Right atrium auricular region (tissue), 2 donors: ENCODE measurements at regions not wholly inside any gene's neighbourhood (a gene's known extent, or its start where the extent isn't known, plus 50 kb on each side); places are given as distances from the start of the nearest gene placed in this dataset.
"Not testable (repeated sequence)": the region's sequence is repeated elsewhere in the genome, so short reads cannot be mapped to it uniquely, and the experiment has no call there.

ENCODE experiments used
- DNase-seq: peaks from one replicate; pipeline ENCODE4 v3.0.0-alpha.2; 2019; ENCODE audit warnings: low spot score
- H3K27ac ChIP-seq, 2 donors: fragments of 200-600 bp; sonication (generic); 1 replicate in 1 of 2; 2 replicates in 1 of 2; pipeline ENCODE4 v1.5.1; 2016 to 2019
- H3K27me3 ChIP-seq, 2 donors: fragments of 200-600 bp; sonication (generic); one replicate each; pipeline versions ENCODE4 v1.5.1 to v1.6.0; 2017 to 2019
- H3K36me3 ChIP-seq: fragments of 200-600 bp; sonication (generic); one replicate; pipeline ENCODE4 v1.5.1; 2016
- H3K4me1 ChIP-seq, 2 donors: fragments of 200-600 bp; sonication (generic); one replicate each; pipeline versions ENCODE4 v1.5.1 to v1.6.0; 2017 to 2019
- H3K4me3 ChIP-seq, 2 donors: fragments of 200-600 bp; sonication (generic); 1 replicate in 1 of 2; 2 replicates in 1 of 2; pipeline ENCODE4 v1.5.1; 2017 to 2019; ENCODE audit warnings: mild to moderate bottlenecking in 1 of 2, moderate library complexity in 1 of 2
- H3K9me3 ChIP-seq, 2 donors: fragments of 200-600 bp; sonication (generic); one replicate each; pipeline ENCODE4 v1.5.1; 2019
- TF ChIP-seq, protein P1 (sequence below), 2 donors: fragments of 200-600 bp; sonication (generic); IDR thresholded peaks; one replicate each; pipeline ENCODE4 v1.5.1; 2019; ENCODE audit warnings: antibody characterized with exemption in 2 of 2

- H3K27me3 ChIP-seq, result no peaks in the 10 kb centered on the region
- no peak overlapping the region for H3K4me3 ChIP-seq
- TF ChIP-seq, protein P1, sequence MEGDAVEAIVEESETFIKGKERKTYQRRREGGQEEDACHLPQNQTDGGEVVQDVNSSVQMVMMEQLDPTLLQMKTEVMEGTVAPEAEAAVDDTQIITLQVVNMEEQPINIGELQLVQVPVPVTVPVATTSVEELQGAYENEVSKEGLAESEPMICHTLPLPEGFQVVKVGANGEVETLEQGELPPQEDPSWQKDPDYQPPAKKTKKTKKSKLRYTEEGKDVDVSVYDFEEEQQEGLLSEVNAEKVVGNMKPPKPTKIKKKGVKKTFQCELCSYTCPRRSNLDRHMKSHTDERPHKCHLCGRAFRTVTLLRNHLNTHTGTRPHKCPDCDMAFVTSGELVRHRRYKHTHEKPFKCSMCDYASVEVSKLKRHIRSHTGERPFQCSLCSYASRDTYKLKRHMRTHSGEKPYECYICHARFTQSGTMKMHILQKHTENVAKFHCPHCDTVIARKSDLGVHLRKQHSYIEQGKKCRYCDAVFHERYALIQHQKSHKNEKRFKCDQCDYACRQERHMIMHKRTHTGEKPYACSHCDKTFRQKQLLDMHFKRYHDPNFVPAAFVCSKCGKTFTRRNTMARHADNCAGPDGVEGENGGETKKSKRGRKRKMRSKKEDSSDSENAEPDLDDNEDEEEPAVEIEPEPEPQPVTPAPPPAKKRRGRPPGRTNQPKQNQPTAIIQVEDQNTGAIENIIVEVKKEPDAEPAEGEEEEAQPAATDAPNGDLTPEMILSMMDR (IDR thresholded peaks at IDR 0.05), result no peak
- peaks cover 0 to 8% of the 10 kb centered on the region in 2 donors for H3K4me1 ChIP-seq
- no peaks in the 10 kb centered on the region for H3K9me3 ChIP-seq
- H3K27ac ChIP-seq, result no peak overlapping the region
- H3K36me3 ChIP-seq, result no peaks in the 10 kb centered on the region
- no peak for DNase-seq
These were observed 141.6 kb upstream of the ARHGEF26 start for GRCh38 chr3:153979418-153980251.

- no peak for DNase-seq
- Histone ChIP-seq H3K4me1 (peaks cover 0 to 8% of the 10 kb centered on the region in 2 donors), H3K4me3 (no peak overlapping the region), H3K27me3 (no peaks in the 10 kb centered on the region), H3K27ac (no peak overlapping the region), H3K36me3 (no peaks in the 10 kb centered on the region), H3K9me3 (no peaks in the 10 kb centered on the region)
- TF ChIP-seq, protein P1 (IDR thresholded peaks at IDR 0.05), result no peak
These were observed 141.0 kb upstream of the ARHGEF26 start for GRCh38 chr3:153980252-153980590.

DNA sequence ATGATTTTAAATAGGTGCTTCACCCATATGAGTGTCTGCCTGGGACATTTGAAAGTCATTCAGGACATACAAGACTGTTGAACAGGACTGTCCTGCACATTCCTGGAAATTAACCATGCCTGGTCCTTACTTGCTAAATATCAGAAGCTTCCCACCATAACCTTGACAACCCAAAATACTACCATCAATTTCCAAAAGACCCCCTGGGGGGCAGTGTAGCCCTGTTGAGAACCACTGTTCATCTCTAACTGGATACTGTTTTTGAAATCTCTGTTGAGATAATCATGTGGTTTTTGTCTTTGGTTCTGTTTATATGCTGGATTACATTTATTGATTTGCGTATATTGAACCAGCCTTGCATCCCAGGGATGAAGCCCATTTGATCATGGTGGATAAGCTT, 123.8 kb upstream of the ARHGEF26 start:
- H3K27me3 ChIP-seq, H3K4me1 ChIP-seq, DNase-seq, H3K4me3 ChIP-seq, H3K36me3 ChIP-seq, H3K27ac ChIP-seq, H3K9me3 ChIP-seq: not testable (repeated sequence)
- TF ChIP-seq, protein P1 (IDR thresholded peaks at IDR 0.05), result peak in 1 of 2 donors; percentile 43

- no peak for DNase-seq
- Histone ChIP-seq H3K27me3 (no peaks in the 10 kb centered on the region), H3K4me3 (no peak overlapping the region), H3K36me3 (no peaks in the 10 kb centered on the region), H3K4me1 (no peaks in the 10 kb centered on the region), H3K27ac (no peak overlapping the region), H3K9me3 (no peaks in the 10 kb centered on the region)
- TF ChIP-seq, protein P1 (IDR thresholded peaks at IDR 0.05), result no peak
These were observed 117.5 kb upstream of the ARHGEF26 start for GRCh38 chr3:154003649-154004048.

DNA sequence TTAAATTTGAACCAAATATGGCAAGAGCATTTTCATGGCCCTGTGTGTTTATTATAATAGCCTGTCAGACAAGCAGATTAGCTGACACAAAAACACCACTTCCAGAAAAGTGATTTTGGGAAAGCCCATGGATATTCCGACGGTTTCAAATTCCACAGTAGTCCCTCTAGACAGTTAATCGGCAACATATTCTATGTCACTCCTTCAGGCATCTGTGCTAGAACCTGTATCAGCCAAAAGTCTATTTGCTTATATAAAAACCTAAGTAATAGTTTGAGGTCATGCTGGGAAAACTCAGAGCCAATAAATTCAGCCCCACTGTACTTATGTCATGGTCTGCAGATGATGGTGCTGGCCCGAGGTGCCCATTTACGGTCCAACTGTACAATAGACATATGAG, 110.2 kb upstream of the ARHGEF26 start:
- no peak overlapping the region for H3K4me3 ChIP-seq
- H3K36me3 ChIP-seq, result no peaks in the 10 kb centered on the region
- TF ChIP-seq, protein P1 (IDR thresholded peaks at IDR 0.05), result no peak
- no peaks in the 10 kb centered on the region for H3K27me3 ChIP-seq
- no peak overlapping the region for H3K27ac ChIP-seq
- H3K9me3 ChIP-seq, result no peaks in the 10 kb centered on the region
- no peaks in the 10 kb centered on the region for H3K4me1 ChIP-seq
- no peak for DNase-seq

DNA sequence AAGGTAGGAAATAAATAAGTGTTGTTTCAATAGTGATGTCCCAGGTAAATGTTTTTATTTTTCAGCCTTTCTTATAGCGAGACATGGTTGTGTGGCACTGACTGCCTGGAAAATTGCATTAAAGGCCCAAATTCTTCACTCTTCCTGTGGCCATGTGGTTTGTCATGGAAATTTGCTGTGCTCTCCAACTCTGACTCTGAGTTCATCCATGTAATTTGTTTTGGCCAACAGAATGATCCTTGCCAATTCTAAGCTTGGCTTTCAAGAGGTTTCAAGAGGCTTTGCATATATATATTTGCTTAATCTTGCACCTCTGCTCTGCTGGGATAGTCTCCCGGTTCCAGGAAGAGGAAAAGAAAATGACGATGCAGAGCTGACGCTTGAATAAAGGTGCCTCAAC, 107.5 kb upstream of the ARHGEF26 start:
- H3K27me3 ChIP-seq, result no peaks in the 10 kb centered on the region
- H3K27ac ChIP-seq, result no peak overlapping the region
- peaks cover 0 to 4% of the 10 kb centered on the region in 2 donors for H3K9me3 ChIP-seq
- DNase-seq, result no peak
- H3K4me3 ChIP-seq, result no peak overlapping the region
- no peaks in the 10 kb centered on the region for H3K4me1 ChIP-seq
- TF ChIP-seq, protein P1 (IDR thresholded peaks at IDR 0.05), result no peak
- H3K36me3 ChIP-seq, result no peaks in the 10 kb centered on the region
